Trophoblast cell (in vitro differentiated cells and primary cell): ENCODE measurements at regions not wholly inside any gene's neighbourhood (a gene's known extent, or its start where the extent isn't known, plus 50 kb on each side); places are given as distances from the start of the nearest gene placed in this dataset.
"Not testable (repeated sequence)": the region's sequence is repeated elsewhere in the genome, so short reads cannot be mapped to it uniquely, and the experiment has no call there.

Experiments used
- DNase-seq, 2 donors: peaks; one replicate each; pipeline ENCODE4 v3.0.0-alpha.2; 2016
- H2AFZ ChIP-seq: 2 replicates; pipeline ENCODE4 v1.6.1; 2013; ENCODE audit warnings: low read length, moderate library complexity, mild to moderate bottlenecking; ENCODE audit not compliant: insufficient read depth, poor library complexity
- H2AK5ac ChIP-seq: 2 replicates; pipeline ENCODE4 v1.6.1; 2013; ENCODE audit warnings: mild to moderate bottlenecking, low read length
- H2BK120ac ChIP-seq: 2 replicates; pipeline ENCODE4 v1.6.1; 2013; ENCODE audit warnings: low read length, mild to moderate bottlenecking, moderate library complexity; ENCODE audit not compliant: insufficient read depth, poor library complexity
- H2BK12ac ChIP-seq: 2 replicates; pipeline ENCODE4 v1.6.1; 2013; ENCODE audit warnings: mild to moderate bottlenecking, low read length, moderate library complexity
- H2BK5ac ChIP-seq: 2 replicates; pipeline ENCODE4 v1.6.1; 2013; ENCODE audit warnings: low read length, low read depth, moderate library complexity, mild to moderate bottlenecking; ENCODE audit not compliant: poor library complexity
- H3K14ac ChIP-seq: 2 replicates; pipeline ENCODE4 v1.6.1; 2013; ENCODE audit warnings: mild to moderate bottlenecking, low read length
- H3K18ac ChIP-seq: 2 replicates; pipeline ENCODE4 v1.6.1; 2013; ENCODE audit warnings: mild to moderate bottlenecking, low read length
- H3K23ac ChIP-seq: 2 replicates; pipeline ENCODE4 v1.6.1; 2013; ENCODE audit warnings: low read length
- H3K27ac ChIP-seq: 2 replicates; pipeline ENCODE4 v1.5.1; 2013; ENCODE audit warnings: low read depth, mild to moderate bottlenecking, inconsistent platforms, low read length, moderate library complexity
- H3K27me3 ChIP-seq: 2 replicates; pipeline ENCODE4 v1.6.1; 2013; ENCODE audit warnings: inconsistent platforms, mild to moderate bottlenecking, low read length, moderate library complexity; ENCODE audit not compliant: insufficient read depth
- H3K36me3 ChIP-seq, 2 experiments: 1 replicate in 1 of 2; 2 replicates in 1 of 2; pipeline ENCODE4 v1.6.1; 2013; ENCODE audit warnings: low read length in 2 of 2, mild to moderate bottlenecking in 2 of 2, moderate library complexity in 1 of 2; ENCODE audit not compliant: insufficient read depth in 2 of 2, control insufficient read depth in 1 of 2
- H3K4ac ChIP-seq: 2 replicates; pipeline ENCODE4 v1.6.1; 2013; ENCODE audit warnings: low read depth, mild to moderate bottlenecking, low read length, moderate library complexity
- H3K4me1 ChIP-seq, 2 experiments: 1 replicate in 1 of 2; 2 replicates in 1 of 2; pipeline ENCODE4 v1.6.1; 2013; ENCODE audit warnings: low read length in 2 of 2, mild to moderate bottlenecking in 2 of 2, moderate library complexity in 1 of 2; ENCODE audit not compliant: insufficient read depth in 2 of 2, control insufficient read depth in 1 of 2
- H3K4me2 ChIP-seq: 2 replicates; pipeline ENCODE4 v1.6.1; 2013; ENCODE audit warnings: inconsistent platforms, mild to moderate bottlenecking, low read length, moderate library complexity
- H3K4me3 ChIP-seq: 2 replicates; pipeline ENCODE4 v1.5.1; 2013; ENCODE audit warnings: mild to moderate bottlenecking, low read depth, low read length, inconsistent platforms
- H3K79me1 ChIP-seq: one replicate; pipeline ENCODE4 v1.6.1; 2013; ENCODE audit warnings: low read length
- H3K79me2 ChIP-seq: 2 replicates; pipeline ENCODE4 v1.6.1; 2013; ENCODE audit warnings: low read length, mild to moderate bottlenecking; ENCODE audit not compliant: control insufficient read depth, insufficient read depth, poor library complexity
- H3K9ac ChIP-seq: 2 replicates; pipeline ENCODE4 v1.6.1; 2013; ENCODE audit warnings: mild to moderate bottlenecking, low read length
- H3K9me3 ChIP-seq: 2 replicates; pipeline ENCODE4 v1.6.1; 2013; ENCODE audit warnings: low read depth, mild to moderate bottlenecking, control low read depth, inconsistent platforms, low read length; ENCODE audit not compliant: insufficient read depth
- H4K12ac ChIP-seq: 2 replicates; pipeline ENCODE4 v1.6.1; 2013; ENCODE audit warnings: low read depth, mild to moderate bottlenecking, low read length, moderate library complexity
- H4K8ac ChIP-seq: 2 replicates; pipeline ENCODE4 v1.6.1; 2013; ENCODE audit warnings: low read depth, mild to moderate bottlenecking, low read length, moderate library complexity
- H4K91ac ChIP-seq: one replicate; pipeline ENCODE4 v1.6.1; 2013; ENCODE audit warnings: low read depth, mild to moderate bottlenecking, low read length, moderate library complexity
- WGBS: extraction: QIAGEN DNeasy Blood & Tissue Kit; methylation state at CpG from one replicate; pipeline ENCODE4 v1.1.7; 2013; ENCODE audit warnings: missing lambda C conversion rate; ENCODE audit not compliant: insufficient read length, insufficient coverage; ENCODE audit errors: extremely low coverage; 5-methylcytosine and 5-hydroxymethylcytosine counted together

GRCh38 chr2:95699201-95700184, 107.7 kb downstream of the TRIM43 start:
- not testable (repeated sequence) for H4K12ac ChIP-seq, H3K9me3 ChIP-seq, H2BK5ac ChIP-seq, H2BK120ac ChIP-seq, H3K18ac ChIP-seq, H3K4ac ChIP-seq, H2BK12ac ChIP-seq, H3K4me2 ChIP-seq, H3K23ac ChIP-seq, H3K27me3 ChIP-seq, H2AFZ ChIP-seq, H2AK5ac ChIP-seq, H3K4me1 ChIP-seq, H3K79me1 ChIP-seq, H3K79me2 ChIP-seq, H3K9ac ChIP-seq, H3K36me3 ChIP-seq, H3K27ac ChIP-seq, H4K91ac ChIP-seq, DNase-seq, H3K14ac ChIP-seq, H4K8ac ChIP-seq
- H3K4me3 ChIP-seq = peak overlapping the region; percentile 35
- WGBS = no CpG with 5 or more reads among the region's 5 CpGs

GRCh38 chr2:95700519-95700918, 108.7 kb downstream of the TRIM43 start:
- no peaks in the 10 kb centered on the region for H3K79me2 ChIP-seq
- no peaks in the 10 kb centered on the region for H3K36me3 ChIP-seq
- no peaks in the 10 kb centered on the region for H3K79me1 ChIP-seq
- no CpG with 5 or more reads among the region's 4 CpGs for WGBS
- no peak overlapping the region for H2BK12ac ChIP-seq
- H2BK5ac ChIP-seq = no peak overlapping the region
- peak overlapping the region; percentile 66 for H3K9ac ChIP-seq
- H3K18ac ChIP-seq = no peak overlapping the region
- no peak overlapping the region for H2BK120ac ChIP-seq
- no peaks in the 10 kb centered on the region for H3K4me1 ChIP-seq
- H2AK5ac ChIP-seq = no peak overlapping the region
- H3K14ac ChIP-seq = no peak overlapping the region
- H3K27me3 ChIP-seq = no peaks in the 10 kb centered on the region
- H4K91ac ChIP-seq = no peak overlapping the region
- H3K27ac ChIP-seq = no peak overlapping the region
- H2AFZ ChIP-seq = no peak overlapping the region
- H4K12ac ChIP-seq = no peak overlapping the region
- H3K4me2 ChIP-seq = no peak overlapping the region
- H3K9me3 ChIP-seq = no peaks in the 10 kb centered on the region
- no peak overlapping the region for H3K4ac ChIP-seq
- DNase-seq = peak in 1 of 2 donors; percentile 14
- no peak overlapping the region for H4K8ac ChIP-seq
- no peak overlapping the region for H3K23ac ChIP-seq
- peak overlapping the region; percentile 50 for H3K4me3 ChIP-seq

- Histone ChIP-seq H3K9ac (no peak overlapping the region), H3K9me3 (no peaks in the 10 kb centered on the region), H4K12ac (no peak overlapping the region), H3K4me3 (no peak overlapping the region), H2AK5ac (no peak overlapping the region), H3K14ac (no peak overlapping the region), H2BK5ac (no peak overlapping the region), H4K8ac (no peak overlapping the region), H3K27me3 (no peaks in the 10 kb centered on the region), H2BK12ac (no peak overlapping the region), H3K4me1 (no peaks in the 10 kb centered on the region), H3K79me1 (no peaks in the 10 kb centered on the region), H3K4ac (no peak overlapping the region), H2AFZ (no peak overlapping the region), H2BK120ac (no peak overlapping the region), H3K23ac (no peak overlapping the region), H3K4me2 (no peak overlapping the region), H4K91ac (no peak overlapping the region), H3K36me3 (no peaks in the 10 kb centered on the region), H3K18ac (no peak overlapping the region), H3K79me2 (no peaks in the 10 kb centered on the region), H3K27ac (no peak overlapping the region)
- DNase-seq = no peak
- WGBS = no CpG with 5 or more reads among the region's 7 CpGs
These were observed 110.7 kb downstream of the TRIM43 start for GRCh38 chr2:95702471-95702870.

- H2AK5ac ChIP-seq, H4K8ac ChIP-seq, H3K27me3 ChIP-seq, H3K4ac ChIP-seq, H3K4me2 ChIP-seq, H3K23ac ChIP-seq, H2BK120ac ChIP-seq, H4K91ac ChIP-seq, H3K9me3 ChIP-seq, H3K18ac ChIP-seq, H3K9ac ChIP-seq, H4K12ac ChIP-seq, H2BK5ac ChIP-seq, H3K4me1 ChIP-seq, DNase-seq, H3K4me3 ChIP-seq, H3K79me1 ChIP-seq, H3K27ac ChIP-seq, H3K14ac ChIP-seq, H3K36me3 ChIP-seq, H2BK12ac ChIP-seq, H3K79me2 ChIP-seq, H2AFZ ChIP-seq: not testable (repeated sequence)
- WGBS = no CpG with 5 or more reads among the region's 2 CpGs
These were observed 115.4 kb downstream of the TRIM43 start for GRCh38 chr2:95707161-95707560.
